Epithelial cell of esophagus (primary cell): ENCODE measurements at regions not wholly inside any gene's neighbourhood (a gene's known extent, or its start where the extent isn't known, plus 50 kb on each side); places are given as distances from the start of the nearest gene placed in this dataset.

Experiments used
- DNase-seq: peaks from one replicate; pipeline ENCODE4 v3.0.0; 2010; ENCODE audit warnings: low read depth
- H3K4me3 ChIP-seq: 2 replicates; pipeline ENCODE4 v1.5.1; 2011; ENCODE audit warnings: mild to moderate bottlenecking, low read length, control low read depth
- CTCF ChIP-seq: IDR thresholded peaks from 2 replicates; pipeline ENCODE4 v1.5.1; 2011; ENCODE audit warnings: low read depth, mild to moderate bottlenecking, low read length, control low read depth, inconsistent platforms; ENCODE audit not compliant: insufficient read depth; ENCODE audit errors: missing control alignments

- DNase-seq = no peak
- H3K4me3 ChIP-seq = no peak overlapping the region
- no peak for TF ChIP-seq CTCF
Measured at GRCh38 chr15:47997195-47998080, 123.4 kb upstream of the SLC24A5 start.

GRCh38 chr15:47998619-47999019 lies 122.2 kb upstream of the SLC24A5 start:
- H3K4me3 ChIP-seq = no peak overlapping the region
- TF ChIP-seq CTCF = no peak
- DNase-seq = peak; percentile 37

- no peak for DNase-seq
- no peak for TF ChIP-seq CTCF
- H3K4me3 ChIP-seq = no peak overlapping the region
Measured at GRCh38 chr15:48001393-48002039, 119.3 kb upstream of the SLC24A5 start.

GRCh38 chr15:48002767-48003166 lies 118.0 kb upstream of the SLC24A5 start:
- no peak for DNase-seq
- no peak for TF ChIP-seq CTCF
- H3K4me3 ChIP-seq = no peak overlapping the region

DNA sequence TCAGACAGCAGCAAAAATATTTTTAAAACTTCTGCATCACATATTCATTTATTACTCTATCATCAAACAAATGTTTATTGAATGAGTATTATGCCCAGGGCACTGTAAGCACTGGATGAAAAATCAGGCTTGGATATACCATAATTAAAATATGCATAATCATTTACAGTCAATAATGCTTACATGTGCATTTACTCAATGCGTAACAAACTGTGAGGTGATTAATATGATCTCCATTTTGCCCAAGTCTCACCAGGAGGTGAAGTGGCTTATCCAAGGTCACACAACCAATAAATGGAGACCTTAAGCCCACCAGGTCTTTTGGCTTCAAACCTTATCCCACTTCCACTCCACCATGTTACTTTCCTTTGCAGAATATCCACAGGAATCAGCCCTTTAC lies 117.3 kb upstream of the SLC24A5 start:
- H3K4me3 ChIP-seq = no peak overlapping the region
- TF ChIP-seq CTCF = no peak

DNA sequence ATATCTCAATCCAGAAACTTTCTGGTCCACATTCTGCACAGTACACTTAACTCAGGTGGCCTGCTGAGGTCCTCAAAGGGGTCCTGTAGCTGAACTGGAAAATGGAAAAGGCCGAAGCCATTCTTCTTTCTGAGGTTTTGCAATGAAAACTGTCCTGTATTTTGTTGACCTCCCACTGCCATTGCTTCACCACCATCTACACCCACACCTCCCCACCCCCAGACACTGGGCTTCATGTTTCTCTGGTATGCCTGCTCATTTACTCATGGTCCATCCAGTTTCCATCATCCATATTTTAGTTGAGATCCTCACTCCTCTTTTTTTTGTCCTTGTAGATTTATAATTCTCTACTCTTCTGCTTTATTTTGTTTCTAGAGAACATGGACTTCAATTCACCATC lies 115.7 kb upstream of the SLC24A5 start:
- DNase-seq = no peak
- no peak for TF ChIP-seq CTCF
- no peak overlapping the region for H3K4me3 ChIP-seq

More for the DNA sequence above, 117.3 kb upstream of the SLC24A5 start:
- DNase-seq = no peak
